ENCODE measurements at regions not wholly inside any gene's neighbourhood (a gene's known extent, or its start where the extent isn't known, plus 50 kb on each side); places are given as distances from the start of the nearest gene placed in this dataset.

- no peak for TF ChIP-seq RAD21 (conservative IDR thresholded peaks at IDR 0.05)
- no peak for TF ChIP-seq EP300 (conservative IDR thresholded peaks at IDR 0.05; ENCODE audit: poor library complexity, severe bottlenecking)
- no peak for TF ChIP-seq MXI1 (conservative IDR thresholded peaks at IDR 0.05; ENCODE audit: poor library complexity, severe bottlenecking)
- no peak for TF ChIP-seq EZH2 (IDR thresholded peaks at IDR 0.05; ENCODE audit: borderline replicate concordance, insufficient read depth, low read length, poor library complexity, severe bottlenecking)
- no peak for TF ChIP-seq SMC3 (conservative IDR thresholded peaks at IDR 0.05; ENCODE audit: poor library complexity)
- TF ChIP-seq CTCF (IDR thresholded peaks at IDR 0.05; ENCODE audit: poor library complexity, severe bottlenecking), result no peak
- TF ChIP-seq REST (IDR thresholded peaks at IDR 0.05; ENCODE audit: borderline replicate concordance), result no peak
- no peak for TF ChIP-seq POLR2AphosphoS5 (IDR thresholded peaks at IDR 0.05)
- TF ChIP-seq TAF1 (IDR thresholded peaks at IDR 0.05; ENCODE audit: low read depth), result no peak
- no peak overlapping the region for H3K9ac ChIP-seq (ENCODE audit: low read length)
- no peaks in the 10 kb centered on the region for H3F3A ChIP-seq (ENCODE audit: insufficient read depth, low read length, poor library complexity, severe bottlenecking)
- no peak overlapping the region for H2AFZ ChIP-seq (ENCODE audit: low read depth, low read length)
- no peaks in the 10 kb centered on the region for H3K27me3 ChIP-seq (ENCODE audit: insufficient read depth, low read depth, low read length)
- no peaks in the 10 kb centered on the region for H4K20me1 ChIP-seq (ENCODE audit: insufficient read depth)
- no peak overlapping the region for H3K4me2 ChIP-seq (ENCODE audit: low read length)
- no peaks in the 10 kb centered on the region for H3K79me2 ChIP-seq (replicated peaks; ENCODE audit: insufficient read depth, low read length)
- H3K36me3 ChIP-seq (ENCODE audit: insufficient read depth, low read length), result no peaks in the 10 kb centered on the region
- no peaks in the 10 kb centered on the region for H3K9me2 ChIP-seq (ENCODE audit: insufficient read depth, low read length)
- no peak overlapping the region for H3K27ac ChIP-seq (ENCODE audit: low read length)
- no peaks in the 10 kb centered on the region for H3K9me3 ChIP-seq (ENCODE audit: low read length)
- H3K4me3 ChIP-seq (ENCODE audit: low read length), result no peak overlapping the region
Observed at GRCh38 chr4:123077330-123077729, 154.9 kb upstream of the NUDT6 start.

- H3K79me2 ChIP-seq (replicated peaks; ENCODE audit: insufficient read depth, low read length), result no peaks in the 10 kb centered on the region
- TF ChIP-seq POLR2AphosphoS5 (IDR thresholded peaks at IDR 0.05), result no peak
- TF ChIP-seq EP300 (conservative IDR thresholded peaks at IDR 0.05; ENCODE audit: poor library complexity, severe bottlenecking), result no peak
- no peak for TF ChIP-seq MXI1 (conservative IDR thresholded peaks at IDR 0.05; ENCODE audit: poor library complexity, severe bottlenecking)
- no peak for TF ChIP-seq REST (IDR thresholded peaks at IDR 0.05; ENCODE audit: borderline replicate concordance)
- no peak for TF ChIP-seq RAD21 (conservative IDR thresholded peaks at IDR 0.05)
- no peak for TF ChIP-seq SMC3 (conservative IDR thresholded peaks at IDR 0.05; ENCODE audit: poor library complexity)
- no peak for TF ChIP-seq CTCF (IDR thresholded peaks at IDR 0.05; ENCODE audit: poor library complexity, severe bottlenecking)
Observed at GRCh38 chr4:123081971-123082370, 159.6 kb upstream of the NUDT6 start.

More at GRCh38 chr4:123081971-123082370, 159.6 kb upstream of the NUDT6 start:
- Histone ChIP-seq H3K27ac (ENCODE audit: low read length) (no peak overlapping the region), H3K9me2 (ENCODE audit: insufficient read depth, low read length) (no peaks in the 10 kb centered on the region), H3K9ac (ENCODE audit: low read length) (no peak overlapping the region), H2AFZ (ENCODE audit: low read depth, low read length) (no peak overlapping the region), H4K20me1 (ENCODE audit: insufficient read depth) (no peaks in the 10 kb centered on the region), H3K27me3 (ENCODE audit: insufficient read depth, low read depth, low read length) (no peaks in the 10 kb centered on the region), H3K4me2 (ENCODE audit: low read length) (no peak overlapping the region), H3K4me3 (ENCODE audit: low read length) (no peak overlapping the region), H3K36me3 (ENCODE audit: insufficient read depth, low read length) (no peaks in the 10 kb centered on the region), H3F3A (ENCODE audit: insufficient read depth, low read length, poor library complexity, severe bottlenecking) (no peaks in the 10 kb centered on the region), H3K9me3 (ENCODE audit: low read length) (no peaks in the 10 kb centered on the region)
